ENCODE measurements at regions not wholly inside any gene's neighbourhood (a gene's known extent, or its start where the extent isn't known, plus 50 kb on each side); places are given as distances from the start of the nearest gene placed in this dataset.

DNA sequence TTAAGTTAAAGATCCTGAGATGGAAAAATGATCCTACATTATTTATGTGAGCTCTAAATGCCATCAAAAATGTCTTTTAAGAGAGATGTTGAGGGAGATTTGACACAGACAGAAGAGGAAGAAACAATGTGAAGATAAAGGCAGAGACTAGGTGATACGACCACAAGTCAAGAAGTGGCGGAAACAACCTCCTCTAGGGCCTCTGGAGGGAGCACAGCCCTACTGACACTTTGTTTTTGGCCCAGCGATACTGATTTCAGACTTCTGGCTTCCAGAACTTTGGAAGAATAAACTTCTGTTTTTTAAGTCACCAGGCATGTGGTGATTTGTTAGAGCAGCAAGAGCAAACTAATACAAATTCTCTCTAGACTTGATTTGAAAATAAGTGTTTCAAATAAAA is 1216.1 kb downstream of the FSTL5 start:
- intact Hi-C loops (cut with DNase I; ENCODE audit: low total_unique reads): no loop called here
- H3K4me3 ChIP-seq (ENCODE audit: low read depth, poor library complexity, severe bottlenecking): no peak overlapping the region
- WGBS, 2 donors: 75 to 90% methylated on average over 3 of the region's 3 CpGs
- no peak for TF ChIP-seq POLR2A (IDR thresholded peaks at IDR 0.05)
- TF ChIP-seq, protein P1, sequence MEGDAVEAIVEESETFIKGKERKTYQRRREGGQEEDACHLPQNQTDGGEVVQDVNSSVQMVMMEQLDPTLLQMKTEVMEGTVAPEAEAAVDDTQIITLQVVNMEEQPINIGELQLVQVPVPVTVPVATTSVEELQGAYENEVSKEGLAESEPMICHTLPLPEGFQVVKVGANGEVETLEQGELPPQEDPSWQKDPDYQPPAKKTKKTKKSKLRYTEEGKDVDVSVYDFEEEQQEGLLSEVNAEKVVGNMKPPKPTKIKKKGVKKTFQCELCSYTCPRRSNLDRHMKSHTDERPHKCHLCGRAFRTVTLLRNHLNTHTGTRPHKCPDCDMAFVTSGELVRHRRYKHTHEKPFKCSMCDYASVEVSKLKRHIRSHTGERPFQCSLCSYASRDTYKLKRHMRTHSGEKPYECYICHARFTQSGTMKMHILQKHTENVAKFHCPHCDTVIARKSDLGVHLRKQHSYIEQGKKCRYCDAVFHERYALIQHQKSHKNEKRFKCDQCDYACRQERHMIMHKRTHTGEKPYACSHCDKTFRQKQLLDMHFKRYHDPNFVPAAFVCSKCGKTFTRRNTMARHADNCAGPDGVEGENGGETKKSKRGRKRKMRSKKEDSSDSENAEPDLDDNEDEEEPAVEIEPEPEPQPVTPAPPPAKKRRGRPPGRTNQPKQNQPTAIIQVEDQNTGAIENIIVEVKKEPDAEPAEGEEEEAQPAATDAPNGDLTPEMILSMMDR (IDR thresholded peaks at IDR 0.05): no peak
- no peak for DNase-seq (ENCODE audit: low spot score in 2 of 2)

DNA sequence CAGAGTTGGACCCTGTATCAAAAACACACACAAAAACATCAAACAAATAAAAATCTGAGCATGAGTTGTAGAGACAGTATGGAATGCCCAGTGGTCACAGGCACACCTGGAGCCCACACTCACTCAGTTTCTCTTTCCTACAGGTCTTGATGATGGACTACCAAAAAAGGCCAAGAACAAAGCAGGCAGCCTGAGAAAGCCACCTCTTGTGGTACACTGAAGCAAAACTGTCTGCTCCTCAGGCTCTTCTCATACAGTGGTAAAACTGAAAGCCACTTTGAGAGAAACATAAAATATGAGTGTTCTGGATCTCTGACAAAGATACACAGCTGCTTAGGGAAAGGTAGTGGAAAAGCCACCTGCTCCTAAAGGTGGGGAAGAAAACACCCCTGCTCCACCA is 1206.9 kb downstream of the FSTL5 start:
- DNase-seq (ENCODE audit: low spot score in 2 of 2): no peak
- TF ChIP-seq, protein P1 (IDR thresholded peaks at IDR 0.05): no peak
- no peak for TF ChIP-seq POLR2A (IDR thresholded peaks at IDR 0.05)
- no peak overlapping the region for H3K4me3 ChIP-seq (ENCODE audit: low read depth, poor library complexity, severe bottlenecking)
- intact Hi-C loops (cut with DNase I; ENCODE audit: low total_unique reads): no loop called here

- intact Hi-C loops (cut with DNase I; ENCODE audit: low total_unique reads): no loop called here
- WGBS, 2 donors: 16 to 33% methylated on average over 1 of the region's 1 CpG
- TF ChIP-seq POLR2A (IDR thresholded peaks at IDR 0.05): no peak
- TF ChIP-seq, protein P1 (IDR thresholded peaks at IDR 0.05): no peak
- no peak overlapping the region for H3K4me3 ChIP-seq (ENCODE audit: low read depth, poor library complexity, severe bottlenecking)
- no peak for DNase-seq (ENCODE audit: low spot score in 2 of 2)
Measured at GRCh38 chr4:160969925-160970324, 1193.9 kb downstream of the FSTL5 start.

GRCh38 chr4:160980091-160980490 is 1183.7 kb downstream of the FSTL5 start:
- 82 to 100% methylated on average over 3 of the region's 3 CpGs for whole genome bisulfite sequencing, 2 donors

DNA sequence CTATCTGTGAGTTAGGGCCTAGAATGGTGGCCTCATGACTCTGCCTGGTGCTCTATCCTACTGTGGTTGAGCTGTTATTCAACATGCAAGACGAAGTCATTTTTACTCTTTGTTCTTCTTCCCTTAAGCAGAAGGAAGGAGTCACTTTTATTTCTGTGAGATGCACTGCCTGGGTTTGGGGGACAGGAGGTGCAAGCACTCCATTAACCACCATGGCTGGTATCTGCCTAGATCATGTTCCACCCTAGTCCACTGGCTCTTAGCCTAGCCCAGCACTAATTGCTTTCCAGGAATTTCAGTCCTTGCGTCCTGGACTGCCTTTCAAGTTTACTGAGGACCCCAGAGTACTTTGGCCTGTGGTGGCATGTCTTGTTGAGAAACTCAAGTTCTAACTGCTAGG is 1182.7 kb downstream of the FSTL5 start:
- H3K4me3 ChIP-seq (ENCODE audit: low read depth, poor library complexity, severe bottlenecking): no peak overlapping the region
- 87 to 89% methylated on average over 2 of the region's 2 CpGs for WGBS, 2 donors
- intact Hi-C loops (cut with DNase I; ENCODE audit: low total_unique reads): no loop called here
- TF ChIP-seq POLR2A (IDR thresholded peaks at IDR 0.05): no peak
- TF ChIP-seq, protein P1 (IDR thresholded peaks at IDR 0.05): no peak
- no peak for DNase-seq (ENCODE audit: low spot score in 2 of 2)

More at GRCh38 chr4:160980091-160980490, 1183.7 kb downstream of the FSTL5 start:
- intact Hi-C loops (cut with DNase I; ENCODE audit: low total_unique reads): no loop called here
- H3K4me3 ChIP-seq (ENCODE audit: low read depth, poor library complexity, severe bottlenecking): no peak overlapping the region
- DNase-seq (ENCODE audit: low spot score in 2 of 2): no peak
- no peak for TF ChIP-seq POLR2A (IDR thresholded peaks at IDR 0.05)
- TF ChIP-seq, protein P1 (IDR thresholded peaks at IDR 0.05): no peak

DNA sequence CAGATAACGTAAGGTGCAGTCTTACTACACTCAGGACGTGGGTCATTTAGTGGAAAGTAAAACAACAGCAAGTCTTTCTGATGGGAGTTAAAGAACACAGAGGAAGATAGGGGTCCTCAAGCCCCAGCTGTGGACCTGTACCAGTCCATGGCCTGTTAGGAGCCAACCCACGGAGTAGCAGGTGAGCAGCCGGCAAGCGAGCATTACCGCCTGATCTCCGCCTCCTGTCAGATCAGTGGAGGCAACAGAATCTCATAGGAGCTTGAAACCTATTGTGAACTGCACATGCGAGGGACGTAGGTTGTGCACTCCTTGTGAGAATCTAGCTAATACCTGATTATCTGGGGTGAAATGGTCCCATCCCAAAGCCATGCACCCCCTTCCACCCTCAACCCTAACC is 1180.8 kb downstream of the FSTL5 start:
- WGBS, 2 donors: 91 to 96% methylated on average over 9 of the region's 9 CpGs
- intact Hi-C loops (cut with DNase I; ENCODE audit: low total_unique reads): no loop called here
- no peak for DNase-seq (ENCODE audit: low spot score in 2 of 2)
- no peak for TF ChIP-seq POLR2A (IDR thresholded peaks at IDR 0.05)
- TF ChIP-seq, protein P1 (IDR thresholded peaks at IDR 0.05): no peak
- H3K4me3 ChIP-seq (ENCODE audit: low read depth, poor library complexity, severe bottlenecking): no peak overlapping the region

Measured in lower leg skin (tissue), 4 donors.